Transverse colon (tissue), 3 donors: ENCODE measurements at regions not wholly inside any gene's neighbourhood (a gene's known extent, or its start where the extent isn't known, plus 50 kb on each side); places are given as distances from the start of the nearest gene placed in this dataset.

Experiments used
- CTCF ChIP-seq, 5 experiments: fragments of 200-600 bp in 3 of 5; fragments of 450-650 bp in 2 of 5; sonication (generic) in 3 of 5; IDR thresholded peaks; 1 replicate in 2 of 5; 2 replicates in 3 of 5; pipeline ENCODE4 v1.5.1; 2016 to 2017; ENCODE audit warnings: antibody characterized with exemption in 5 of 5, inconsistent platforms in 3 of 5, mild to moderate bottlenecking in 2 of 5, moderate library complexity in 1 of 5
- EP300 ChIP-seq: sonication (generic); formaldehyde crosslinking; IDR thresholded peaks from one replicate; pipeline ENCODE4 v1.6.1; 2017; ENCODE audit warnings: antibody characterized with exemption, low read depth

- TF ChIP-seq CTCF (IDR thresholded peaks at IDR 0.05): no peak
- TF ChIP-seq EP300: no peak
Observed at GRCh38 chr4:105059337-105059736, 87.3 kb upstream of the TET2 start.
